ENCODE measurements at regions not wholly inside any gene's neighbourhood (a gene's known extent, or its start where the extent isn't known, plus 50 kb on each side); places are given as distances from the start of the nearest gene placed in this dataset.

GRCh38 chr15:77830051-77830468 lies 197.3 kb upstream of the LINGO1 start:
- no peak for TF ChIP-seq REST (IDR thresholded peaks at IDR 0.05; ENCODE audit: insufficient read depth in 1 of 2, low read depth in 2 of 2, low read length in 2 of 2)
- no peak for TF ChIP-seq TAF1 (IDR thresholded peaks at IDR 0.05; ENCODE audit: borderline replicate concordance, insufficient read depth, low read length)
- peak; percentile 36; the same call in 1 of the 2 replicates for TF ChIP-seq SIN3A (IDR thresholded peaks at IDR 0.05; ENCODE audit: borderline replicate concordance, insufficient read depth, low read length)
- no peak for TF ChIP-seq POLR2AphosphoS5 (IDR thresholded peaks at IDR 0.05; ENCODE audit: low read depth, low read length)
- TF ChIP-seq FOXP2 (optimal IDR thresholded peaks at IDR 0.05; ENCODE audit: borderline replicate concordance, extremely low read depth, extremely low read length, insufficient read depth) = no peak

GRCh38 chr15:77827860-77828259 lies 195.1 kb upstream of the LINGO1 start:
- TF ChIP-seq POLR2AphosphoS5 (IDR thresholded peaks at IDR 0.05; ENCODE audit: low read depth, low read length) (no peak), FOXP2 (optimal IDR thresholded peaks at IDR 0.05; ENCODE audit: borderline replicate concordance, extremely low read depth, extremely low read length, insufficient read depth) (no peak), REST (IDR thresholded peaks at IDR 0.05; ENCODE audit: insufficient read depth in 1 of 2, low read depth in 2 of 2, low read length in 2 of 2) (no peak), SIN3A (IDR thresholded peaks at IDR 0.05; ENCODE audit: borderline replicate concordance, insufficient read depth, low read length) (no peak), TAF1 (IDR thresholded peaks at IDR 0.05; ENCODE audit: borderline replicate concordance, insufficient read depth, low read length) (no peak)

- TF ChIP-seq POLR2AphosphoS5 (IDR thresholded peaks at IDR 0.05; ENCODE audit: low read depth, low read length) (no peak), REST (IDR thresholded peaks at IDR 0.05; ENCODE audit: insufficient read depth in 1 of 2, low read depth in 2 of 2, low read length in 2 of 2) (no peak), SIN3A (IDR thresholded peaks at IDR 0.05; ENCODE audit: borderline replicate concordance, insufficient read depth, low read length) (no peak), TAF1 (IDR thresholded peaks at IDR 0.05; ENCODE audit: borderline replicate concordance, insufficient read depth, low read length) (no peak), FOXP2 (optimal IDR thresholded peaks at IDR 0.05; ENCODE audit: borderline replicate concordance, extremely low read depth, extremely low read length, insufficient read depth) (no peak)
Measured at GRCh38 chr15:77826006-77826695, 193.4 kb upstream of the LINGO1 start.

- no peak for TF ChIP-seq TAF1 (IDR thresholded peaks at IDR 0.05; ENCODE audit: borderline replicate concordance, insufficient read depth, low read length)
Measured at GRCh38 chr15:77825546-77825945, 192.8 kb upstream of the LINGO1 start.

- no peak for TF ChIP-seq TAF1 (IDR thresholded peaks at IDR 0.05; ENCODE audit: borderline replicate concordance, insufficient read depth, low read length)
- no peak for TF ChIP-seq FOXP2 (optimal IDR thresholded peaks at IDR 0.05; ENCODE audit: borderline replicate concordance, extremely low read depth, extremely low read length, insufficient read depth)
- TF ChIP-seq SIN3A (IDR thresholded peaks at IDR 0.05; ENCODE audit: borderline replicate concordance, insufficient read depth, low read length) = no peak
- no peak for TF ChIP-seq REST (IDR thresholded peaks at IDR 0.05; ENCODE audit: insufficient read depth in 1 of 2, low read depth in 2 of 2, low read length in 2 of 2)
- no peak for TF ChIP-seq POLR2AphosphoS5 (IDR thresholded peaks at IDR 0.05; ENCODE audit: low read depth, low read length)
Measured at GRCh38 chr15:77825252-77825542, 192.5 kb upstream of the LINGO1 start.

Data from PFSK-1 (cell line).